Fibroblast of skin of back (primary cell): ENCODE measurements at regions not wholly inside any gene's neighbourhood (a gene's known extent, or its start where the extent isn't known, plus 50 kb on each side); places are given as distances from the start of the nearest gene placed in this dataset.
"Not testable (repeated sequence)": the region's sequence is repeated elsewhere in the genome, so short reads cannot be mapped to it uniquely, and the experiment has no call there.

Experiments used
- DNase-seq: peaks from one replicate; pipeline ENCODE4 v3.0.0-alpha.2; 2013

DNA sequence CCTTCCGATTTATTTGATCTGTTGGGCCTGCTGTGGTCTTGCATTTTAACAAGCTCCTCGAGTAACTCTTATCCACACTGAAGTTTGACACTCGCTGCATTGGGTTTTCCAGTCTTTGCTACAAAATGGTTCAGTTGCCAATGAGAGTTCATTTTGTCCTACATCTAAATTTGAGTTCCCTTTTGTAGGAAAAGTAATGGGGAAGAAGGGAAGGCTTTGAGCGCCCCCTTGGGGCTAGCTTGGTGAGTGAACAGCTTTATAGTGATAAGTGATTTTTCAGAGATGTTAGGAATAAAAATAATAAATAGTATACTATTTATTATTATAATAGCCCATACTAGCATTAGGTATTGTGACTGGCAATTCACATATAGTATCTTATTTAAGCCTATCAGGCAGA lies 89.9 kb upstream of the GNAQ start:
- DNase-seq = peak; percentile 61

DNA sequence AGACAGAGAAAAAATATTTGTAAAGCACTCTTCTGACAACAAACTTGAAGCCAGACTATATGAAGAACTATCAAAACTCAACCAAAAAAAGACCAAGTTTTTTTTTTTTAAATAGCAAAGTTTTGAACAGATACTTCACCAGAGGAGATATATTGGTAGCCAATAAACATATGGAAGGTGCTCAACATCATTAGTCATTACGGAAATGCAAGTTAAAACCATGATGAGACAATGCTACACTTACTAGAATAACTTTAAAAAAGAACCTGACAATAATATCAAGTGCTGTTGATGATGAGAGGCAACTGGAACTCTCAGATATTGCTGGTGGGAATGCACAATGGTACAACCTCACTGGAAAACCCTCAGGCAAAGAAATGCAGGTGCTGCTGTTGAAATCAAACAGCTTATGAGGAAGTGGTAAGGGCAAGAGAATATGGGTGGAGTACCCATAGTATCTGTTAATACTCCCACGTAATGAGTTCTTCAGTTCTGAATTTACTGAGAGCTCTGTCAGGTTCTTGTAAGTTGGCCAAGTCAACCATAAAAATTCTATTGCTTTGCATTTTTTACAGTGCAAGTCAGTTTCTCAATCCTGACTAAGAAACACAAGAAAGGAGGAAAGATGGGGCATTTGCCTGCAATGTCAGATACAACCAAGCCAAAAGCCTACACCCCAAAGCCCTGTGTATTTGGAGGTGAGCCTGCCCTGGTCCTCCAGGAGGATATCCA lies 87.3 kb upstream of the GNAQ start:
- DNase-seq = peak; percentile 11

DNA sequence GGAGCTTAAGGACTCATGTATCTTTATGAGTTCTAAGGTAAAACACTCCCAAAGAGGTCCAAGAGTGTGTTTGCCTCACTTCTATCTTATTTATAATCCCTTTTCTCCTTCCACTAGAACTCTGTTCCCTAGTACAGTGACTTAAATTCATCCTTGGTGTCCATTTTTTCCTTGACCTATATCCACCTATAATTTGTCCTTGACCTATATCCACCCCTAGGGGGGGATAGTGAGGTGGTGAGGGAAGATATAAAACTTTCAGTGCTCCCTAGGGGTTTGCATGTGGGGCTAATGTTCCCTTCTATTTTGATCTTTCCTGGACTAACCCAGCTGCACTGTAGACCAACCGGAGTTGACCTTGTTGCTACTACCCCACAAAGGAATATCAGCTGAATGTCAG lies 83.5 kb upstream of the GNAQ start:
- peak; percentile 25 for DNase-seq

DNA sequence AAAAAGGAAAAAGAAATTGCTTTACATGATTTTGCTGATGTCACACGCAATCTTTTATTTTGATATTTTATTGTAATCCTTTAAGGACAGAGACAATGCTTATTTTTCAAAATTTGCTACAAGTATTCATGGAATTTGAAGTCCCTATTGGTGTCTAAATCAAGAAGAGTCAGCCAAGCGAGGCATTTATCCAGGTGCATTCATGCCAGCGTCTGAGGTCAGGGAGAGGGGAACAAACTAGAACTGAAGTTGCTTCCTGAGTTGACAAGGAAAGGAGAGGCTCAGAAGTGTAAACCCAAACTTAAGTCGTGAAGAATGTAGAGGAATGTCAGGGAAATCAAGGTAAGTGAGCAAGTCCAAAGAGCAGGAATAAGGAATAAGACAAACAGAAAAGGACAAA lies 83.0 kb upstream of the GNAQ start:
- no peak for DNase-seq

DNA sequence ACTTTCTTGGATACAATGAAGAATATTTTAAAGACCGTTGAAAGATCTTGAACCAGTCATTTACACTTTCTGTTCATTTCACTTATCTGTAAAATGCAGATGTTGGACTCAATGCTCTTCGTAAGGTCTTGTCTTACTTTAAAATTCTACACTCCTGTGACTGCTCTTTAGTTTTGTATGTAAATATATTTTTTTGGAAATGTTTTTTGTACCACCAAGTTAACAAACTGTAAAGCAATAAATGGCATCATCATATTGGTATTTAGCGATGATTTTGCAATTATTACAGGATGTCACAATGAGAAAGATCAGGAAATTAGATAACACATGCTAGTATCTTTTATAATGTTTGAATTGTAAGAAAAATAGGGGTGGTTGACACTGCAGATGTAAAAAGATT lies 80.8 kb upstream of the GNAQ start:
- DNase-seq = no peak

DNA sequence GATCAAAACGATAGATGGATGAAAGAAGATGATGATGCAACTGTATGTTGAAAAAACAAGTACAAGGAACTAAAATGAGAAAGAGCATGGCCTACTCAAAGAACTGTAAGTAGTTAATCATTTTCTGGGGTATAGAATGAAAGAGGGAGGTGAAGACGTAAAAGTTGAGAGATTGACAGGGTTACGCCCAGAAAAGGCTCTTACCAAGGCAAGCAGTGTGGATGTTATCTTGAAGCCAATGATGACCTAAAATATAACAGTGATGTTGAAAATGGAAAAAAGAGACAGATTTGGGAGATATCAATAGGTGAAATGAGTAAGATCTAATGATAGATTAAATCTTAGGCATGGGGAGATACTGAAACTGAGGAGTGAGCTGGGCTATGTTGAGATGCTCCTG lies 80.4 kb upstream of the GNAQ start:
- DNase-seq = no peak

DNA sequence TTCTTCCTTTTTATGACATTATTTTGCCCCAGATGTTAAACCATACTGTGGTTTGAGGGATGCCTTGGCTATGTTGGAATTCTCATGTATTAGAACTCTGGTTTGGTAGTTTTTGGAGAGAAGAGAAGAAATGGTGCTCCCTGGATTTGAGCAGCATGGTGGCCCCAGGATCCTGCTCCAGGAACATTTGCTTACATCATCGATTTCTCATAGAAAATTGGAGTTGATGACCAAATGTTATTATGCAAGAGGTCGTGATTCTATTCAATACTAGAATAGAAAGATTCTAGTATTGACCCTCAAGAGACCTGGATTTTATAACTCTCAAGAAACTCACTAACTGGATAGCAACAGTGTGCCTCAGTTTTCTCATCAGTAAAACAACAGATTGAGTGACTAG lies 77.5 kb upstream of the GNAQ start:
- DNase-seq = no peak

DNA sequence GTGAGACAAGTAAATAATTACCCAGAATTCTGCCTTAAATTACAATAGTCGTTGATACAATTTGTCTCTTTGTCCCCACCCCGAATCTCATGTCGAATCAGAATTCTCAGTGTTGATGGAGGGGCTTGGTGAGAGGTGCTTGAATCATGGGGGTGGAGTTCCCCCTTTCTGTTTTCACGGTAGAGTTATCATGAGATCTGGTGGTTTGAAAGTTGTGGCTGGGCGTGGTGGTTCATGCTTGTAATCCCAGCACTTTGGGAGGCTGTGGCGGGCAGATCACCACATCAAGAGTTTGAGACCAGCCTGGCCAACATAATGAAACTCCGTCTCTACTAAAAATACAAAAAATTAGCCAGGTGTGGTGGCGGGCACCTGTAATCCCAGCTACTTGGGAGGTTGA lies 75.0 kb upstream of the GNAQ start:
- DNase-seq = not testable (repeated sequence)

DNA sequence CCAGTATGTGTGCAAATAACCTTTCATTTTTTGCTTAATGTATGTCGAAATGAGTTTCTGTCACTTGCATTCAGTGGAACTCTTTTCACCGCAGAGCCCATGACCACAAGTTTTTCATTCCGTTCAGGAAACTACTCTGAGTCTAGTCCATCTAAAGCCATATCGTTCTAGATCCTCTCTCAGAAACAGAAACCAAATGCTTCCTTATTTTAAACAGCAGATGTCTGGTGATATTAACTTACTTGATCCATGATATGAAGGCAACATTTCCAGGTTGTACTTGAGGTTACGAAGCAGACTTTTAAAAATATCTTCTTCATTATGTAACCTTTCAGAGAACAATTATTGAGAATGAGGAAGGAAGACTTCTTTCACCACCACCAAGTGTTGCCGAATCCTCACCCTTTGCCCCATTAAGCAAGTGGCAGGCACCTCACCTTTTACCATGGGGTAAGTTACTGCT lies 72.4 kb upstream of the GNAQ start:
- DNase-seq = no peak

DNA sequence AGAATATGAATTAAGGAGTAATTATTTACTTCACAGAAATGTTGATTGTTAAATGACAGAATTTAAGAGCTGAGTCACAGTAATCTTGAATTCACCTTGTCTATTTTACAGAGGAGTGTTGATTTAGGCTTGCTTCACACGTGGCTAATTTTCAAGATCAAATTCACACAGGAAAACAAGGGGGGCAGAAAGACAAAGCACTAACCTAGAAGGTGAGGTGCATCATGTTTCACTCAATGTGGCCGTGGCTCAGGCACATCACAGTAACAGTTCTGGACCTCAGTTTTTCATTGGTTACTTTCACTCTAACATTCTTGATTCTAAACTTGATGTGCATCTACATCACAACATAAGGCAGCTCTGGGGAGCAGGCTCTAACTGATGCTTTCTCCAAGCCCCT lies 69.6 kb upstream of the GNAQ start:
- DNase-seq = no peak

DNA sequence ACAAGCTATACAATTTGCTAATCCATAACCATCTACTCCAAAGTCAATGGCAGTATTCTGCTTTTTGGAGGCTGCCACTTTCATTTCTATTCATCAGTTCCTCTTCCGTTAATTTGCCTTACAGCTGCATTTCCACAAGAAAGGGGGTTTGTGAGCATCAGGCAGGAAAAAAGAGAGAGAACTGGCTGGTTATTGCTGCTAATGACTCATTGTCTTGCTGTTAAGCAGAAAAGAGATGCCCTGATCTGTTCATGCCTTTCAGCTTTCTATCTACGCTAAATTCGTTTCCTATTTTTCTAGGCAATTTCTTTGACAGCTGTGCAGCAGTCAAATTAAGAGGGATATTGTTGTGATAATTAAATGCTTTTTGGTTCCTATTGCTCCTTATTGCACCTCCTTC lies 65.9 kb upstream of the GNAQ start:
- DNase-seq = no peak

DNA sequence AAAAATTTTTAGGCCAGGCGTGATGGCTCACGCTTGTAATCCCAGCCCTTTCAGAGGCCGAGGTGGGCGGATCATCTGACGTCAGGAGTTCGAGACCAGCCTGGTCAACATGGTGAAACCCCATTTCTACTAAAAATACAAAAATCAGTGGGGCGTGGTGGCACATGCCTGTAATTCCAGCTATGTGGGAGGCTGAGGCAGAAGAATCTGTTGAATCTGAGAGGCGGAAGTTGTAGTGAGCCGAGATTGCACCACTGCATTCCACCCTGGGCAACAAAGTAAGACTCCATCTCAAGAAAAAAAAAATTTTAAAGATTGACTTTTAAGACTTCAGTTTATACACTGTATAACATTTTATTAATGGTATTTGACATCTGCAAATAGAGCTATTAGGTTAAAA lies 60.1 kb upstream of the GNAQ start:
- DNase-seq = no peak

DNA sequence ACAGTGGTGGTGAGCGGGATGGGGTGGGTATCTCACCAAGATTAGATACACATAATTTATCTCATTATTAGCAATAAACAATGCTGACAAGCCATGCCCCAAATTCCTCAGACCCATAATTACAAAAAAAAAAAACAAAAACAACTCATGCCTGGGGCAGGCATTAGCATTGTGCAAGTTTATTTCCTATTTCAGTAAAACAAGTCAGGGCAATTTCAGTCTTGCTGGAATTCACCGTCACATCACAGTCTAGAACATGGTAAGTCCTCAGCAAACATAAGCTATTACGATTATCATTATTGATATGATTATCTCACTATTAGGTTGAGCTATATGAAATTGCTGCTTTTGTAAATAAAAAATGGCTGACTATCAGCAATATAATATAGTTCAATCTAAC lies 57.5 kb upstream of the GNAQ start:
- DNase-seq = no peak

DNA sequence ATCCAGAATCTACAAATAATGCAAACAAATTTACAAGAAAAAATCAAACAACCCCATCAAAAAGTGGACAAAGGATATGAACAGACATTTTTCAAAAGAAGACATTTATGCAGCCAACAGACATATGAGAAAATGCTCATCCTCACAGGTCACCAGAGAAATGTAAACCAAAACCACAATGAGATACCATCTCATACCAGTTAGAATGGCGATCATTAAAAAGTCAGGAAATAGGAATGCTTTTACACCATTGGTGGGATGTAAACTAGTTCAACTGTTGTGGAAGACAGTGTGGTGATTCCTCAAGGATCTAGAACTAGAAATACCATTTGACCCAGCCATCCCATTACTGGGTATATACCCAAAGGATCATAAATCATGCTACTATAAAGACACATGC lies 56.6 kb upstream of the GNAQ start:
- DNase-seq = not testable (repeated sequence)
